Fibroblast of lung (primary cell): ENCODE measurements at regions not wholly inside any gene's neighbourhood (a gene's known extent, or its start where the extent isn't known, plus 50 kb on each side); places are given as distances from the start of the nearest gene placed in this dataset.

Experiments used
- DNase-seq, 2 donors: peaks; one replicate each; pipeline versions ENCODE4 v3.0.0 to v3.0.0-alpha.2; 2010; ENCODE audit warnings: low read depth in 2 of 2
- H2AFZ ChIP-seq: 2 replicates; pipeline ENCODE4 v1.5.1; 2012; ENCODE audit warnings: low read length, control low read depth, inconsistent platforms
- H3K27ac ChIP-seq: 2 replicates; pipeline ENCODE4 v1.5.1; 2011; ENCODE audit warnings: low read length, control low read depth; ENCODE audit not compliant: insufficient read depth
- H3K27me3 ChIP-seq: 2 replicates; pipeline ENCODE4 v1.5.1; 2011; ENCODE audit warnings: mild to moderate bottlenecking, low read length; ENCODE audit not compliant: control insufficient read depth, insufficient read depth
- H3K36me3 ChIP-seq: 2 replicates; pipeline ENCODE4 v1.5.1; 2011; ENCODE audit warnings: low read length; ENCODE audit not compliant: control insufficient read depth, insufficient read depth
- H3K4me1 ChIP-seq: 2 replicates; pipeline ENCODE4 v1.5.1; 2011; ENCODE audit warnings: low read length; ENCODE audit not compliant: control insufficient read depth, insufficient read depth; ENCODE audit errors: extremely low read depth
- H3K4me2 ChIP-seq: 2 replicates; pipeline ENCODE4 v1.5.1; 2011; ENCODE audit warnings: low read length, control low read depth; ENCODE audit not compliant: insufficient read depth; ENCODE audit errors: extremely low read depth
- H3K4me3 ChIP-seq, 4 experiments: fragments of 200-600 bp in 1 of 4; sonication (generic) in 1 of 4; replicated peaks in 1 of 4; 2 replicates each; pipeline ENCODE4 v1.5.1; 2011 to 2016; ENCODE audit warnings: low read length in 4 of 4, low read depth in 3 of 4, mild to moderate bottlenecking in 3 of 4, control low read depth in 2 of 4, inconsistent platforms in 1 of 4, mixed read lengths in 1 of 4; ENCODE audit not compliant: insufficient read depth in 1 of 4; ENCODE audit errors: control extremely low read depth in 1 of 4
- H3K79me2 ChIP-seq: 2 replicates; pipeline ENCODE4 v1.5.1; 2012; ENCODE audit warnings: mild to moderate bottlenecking, low read length, inconsistent platforms; ENCODE audit not compliant: control insufficient read depth, insufficient read depth
- H3K9ac ChIP-seq: 2 replicates; pipeline ENCODE4 v1.5.1; 2011; ENCODE audit warnings: mild to moderate bottlenecking, low read length, control low read depth; ENCODE audit not compliant: insufficient read depth
- H3K9me3 ChIP-seq: 2 replicates; pipeline ENCODE4 v1.5.1; 2012; ENCODE audit warnings: low read depth, low read length; ENCODE audit not compliant: control insufficient read depth, insufficient read depth
- H4K20me1 ChIP-seq: 2 replicates; pipeline ENCODE4 v1.5.1; 2011; ENCODE audit warnings: low read length; ENCODE audit not compliant: control insufficient read depth, insufficient read depth; ENCODE audit errors: extremely low read depth
- EZH2 ChIP-seq: IDR thresholded peaks from 2 replicates; pipeline ENCODE4 v1.5.1; 2012; ENCODE audit warnings: low read length, control low read depth, mild to moderate bottlenecking; ENCODE audit errors: missing control alignments
- TF ChIP-seq, protein P1 (sequence below), 2 donors: IDR thresholded peaks in 1 of 2; conservative IDR thresholded peaks in 1 of 2; 1 replicate in 1 of 2; 2 replicates in 1 of 2; pipeline ENCODE4 v1.5.1; 2011 to 2012; ENCODE audit warnings: low read length in 2 of 2, control low read depth in 1 of 2, inconsistent platforms in 1 of 2, low read depth in 1 of 2, mild to moderate bottlenecking in 1 of 2

GRCh38 chr3:18149386-18149785 lies 275.8 kb downstream of the SATB1 start:
- H3K4me1 ChIP-seq, result no peaks in the 10 kb centered on the region
- peak in 1 of 2 donors; percentile 4 for DNase-seq
- H3K79me2 ChIP-seq, result no peaks in the 10 kb centered on the region
- H3K4me3 ChIP-seq, result no peak overlapping the region
- no peak for TF ChIP-seq EZH2
- TF ChIP-seq, protein P1, sequence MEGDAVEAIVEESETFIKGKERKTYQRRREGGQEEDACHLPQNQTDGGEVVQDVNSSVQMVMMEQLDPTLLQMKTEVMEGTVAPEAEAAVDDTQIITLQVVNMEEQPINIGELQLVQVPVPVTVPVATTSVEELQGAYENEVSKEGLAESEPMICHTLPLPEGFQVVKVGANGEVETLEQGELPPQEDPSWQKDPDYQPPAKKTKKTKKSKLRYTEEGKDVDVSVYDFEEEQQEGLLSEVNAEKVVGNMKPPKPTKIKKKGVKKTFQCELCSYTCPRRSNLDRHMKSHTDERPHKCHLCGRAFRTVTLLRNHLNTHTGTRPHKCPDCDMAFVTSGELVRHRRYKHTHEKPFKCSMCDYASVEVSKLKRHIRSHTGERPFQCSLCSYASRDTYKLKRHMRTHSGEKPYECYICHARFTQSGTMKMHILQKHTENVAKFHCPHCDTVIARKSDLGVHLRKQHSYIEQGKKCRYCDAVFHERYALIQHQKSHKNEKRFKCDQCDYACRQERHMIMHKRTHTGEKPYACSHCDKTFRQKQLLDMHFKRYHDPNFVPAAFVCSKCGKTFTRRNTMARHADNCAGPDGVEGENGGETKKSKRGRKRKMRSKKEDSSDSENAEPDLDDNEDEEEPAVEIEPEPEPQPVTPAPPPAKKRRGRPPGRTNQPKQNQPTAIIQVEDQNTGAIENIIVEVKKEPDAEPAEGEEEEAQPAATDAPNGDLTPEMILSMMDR (conservative IDR thresholded peaks at IDR 0.05 in 1 of 2, IDR thresholded peaks at IDR 0.05 in 1 of 2; ENCODE audit: low read depth in 1 of 2, low read length in 2 of 2), result no peak
- no peak overlapping the region for H3K4me2 ChIP-seq
- H3K36me3 ChIP-seq, result no peaks in the 10 kb centered on the region
- no peak overlapping the region for H3K27ac ChIP-seq
- no peaks in the 10 kb centered on the region for H3K9me3 ChIP-seq
- no peaks in the 10 kb centered on the region for H4K20me1 ChIP-seq
- H2AFZ ChIP-seq, result no peak overlapping the region
- no peaks in the 10 kb centered on the region for H3K27me3 ChIP-seq
- H3K9ac ChIP-seq, result no peak overlapping the region

DNA sequence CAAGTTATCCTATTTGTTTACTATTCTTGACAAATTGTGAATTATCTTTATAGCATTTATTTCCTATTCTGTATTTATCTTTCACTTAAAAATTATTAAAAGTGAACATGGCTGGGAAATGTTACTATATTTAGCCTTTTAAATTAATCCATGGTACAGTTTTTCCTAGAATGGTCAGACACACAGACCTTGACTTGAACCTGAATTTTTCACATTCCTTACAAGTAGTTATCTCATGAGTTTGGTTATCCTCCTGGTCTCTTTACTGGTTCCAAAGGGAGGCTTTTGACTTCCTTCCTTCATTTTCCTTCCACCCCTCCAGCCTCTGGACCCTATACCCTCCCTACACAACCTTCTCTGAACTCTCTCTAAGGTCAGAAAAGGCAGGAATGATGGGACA lies 280.6 kb downstream of the SATB1 start:
- Histone ChIP-seq H4K20me1 (no peaks in the 10 kb centered on the region), H2AFZ (no peak overlapping the region), H3K27me3 (no peaks in the 10 kb centered on the region), H3K9ac (no peak overlapping the region), H3K27ac (no peak overlapping the region), H3K79me2 (no peaks in the 10 kb centered on the region), H3K4me1 (no peaks in the 10 kb centered on the region), H3K4me3 (no peak overlapping the region), H3K36me3 (no peaks in the 10 kb centered on the region), H3K4me2 (no peak overlapping the region), H3K9me3 (no peaks in the 10 kb centered on the region)
- TF ChIP-seq, protein P1 (conservative IDR thresholded peaks at IDR 0.05 in 1 of 2, IDR thresholded peaks at IDR 0.05 in 1 of 2; ENCODE audit: low read depth in 1 of 2, low read length in 2 of 2), result no peak
- no peak for TF ChIP-seq EZH2
- DNase-seq, result peak in 1 of 2 donors; percentile 54

DNA sequence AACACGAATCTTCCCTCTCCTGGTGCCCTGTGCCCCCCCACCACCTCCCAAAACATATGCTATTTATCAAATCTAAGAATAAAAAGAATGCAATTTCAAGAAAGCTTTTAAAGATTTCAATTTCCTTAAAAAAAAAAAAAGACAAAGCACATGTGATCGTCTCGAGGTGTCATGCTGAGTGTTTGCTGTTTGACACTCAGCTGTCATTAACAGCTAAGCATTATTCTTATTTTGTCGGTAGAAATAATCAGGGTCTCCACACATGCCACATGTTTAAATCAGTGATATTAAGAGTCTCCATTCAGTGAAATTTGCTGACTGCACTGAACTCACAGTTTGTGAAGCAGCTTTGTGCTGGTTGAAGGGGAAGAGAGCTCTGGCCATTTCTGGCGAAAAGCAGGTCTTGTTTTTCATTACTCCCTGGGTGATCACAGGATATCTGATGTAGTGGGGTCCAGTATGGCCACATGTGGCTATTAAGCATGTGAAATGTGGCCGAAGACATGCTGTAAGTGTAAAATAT lies 281.8 kb downstream of the SATB1 start:
- H3K9me3 ChIP-seq, result no peaks in the 10 kb centered on the region
- no peaks in the 10 kb centered on the region for H3K36me3 ChIP-seq
- TF ChIP-seq EZH2, result no peak
- TF ChIP-seq, protein P1 (conservative IDR thresholded peaks at IDR 0.05 in 1 of 2, IDR thresholded peaks at IDR 0.05 in 1 of 2; ENCODE audit: low read depth in 1 of 2, low read length in 2 of 2), result no peak
- no peak overlapping the region for H3K27ac ChIP-seq
- no peak overlapping the region for H3K4me3 ChIP-seq
- DNase-seq, result no peak
- H3K79me2 ChIP-seq, result no peaks in the 10 kb centered on the region
- H2AFZ ChIP-seq, result no peak overlapping the region
- no peaks in the 10 kb centered on the region for H4K20me1 ChIP-seq
- H3K27me3 ChIP-seq, result no peaks in the 10 kb centered on the region
- H3K9ac ChIP-seq, result no peak overlapping the region
- no peak overlapping the region for H3K4me2 ChIP-seq
- H3K4me1 ChIP-seq, result no peaks in the 10 kb centered on the region
